HT1080 (cell line): ENCODE measurements at regions not wholly inside any gene's neighbourhood (a gene's known extent, or its start where the extent isn't known, plus 50 kb on each side); places are given as distances from the start of the nearest gene placed in this dataset.

Source experiments
- DNase-seq: peaks from one replicate; pipeline ENCODE4 v3.0.0-alpha.2; 2015; ENCODE audit warnings: low read depth

DNA sequence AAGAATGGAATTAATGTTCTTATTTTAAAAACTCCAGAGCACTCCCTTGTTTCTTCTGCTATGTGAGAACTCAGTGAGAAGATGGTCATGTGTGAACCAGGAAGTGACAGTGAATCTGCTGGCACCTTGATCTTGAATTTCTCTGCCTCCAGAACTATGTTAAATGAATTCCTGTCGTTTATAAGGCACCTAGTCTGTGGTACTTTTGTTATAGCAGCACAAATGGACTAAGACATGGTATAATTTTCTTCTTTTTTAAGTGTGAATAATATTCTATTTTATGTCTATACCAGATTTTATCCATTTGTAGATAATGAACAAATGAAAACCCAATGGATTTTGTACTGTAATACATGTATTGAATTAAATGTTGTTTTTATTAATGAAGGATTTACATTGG is 601.9 kb upstream of the REG3G start:
- DNase-seq: no peak

DNA sequence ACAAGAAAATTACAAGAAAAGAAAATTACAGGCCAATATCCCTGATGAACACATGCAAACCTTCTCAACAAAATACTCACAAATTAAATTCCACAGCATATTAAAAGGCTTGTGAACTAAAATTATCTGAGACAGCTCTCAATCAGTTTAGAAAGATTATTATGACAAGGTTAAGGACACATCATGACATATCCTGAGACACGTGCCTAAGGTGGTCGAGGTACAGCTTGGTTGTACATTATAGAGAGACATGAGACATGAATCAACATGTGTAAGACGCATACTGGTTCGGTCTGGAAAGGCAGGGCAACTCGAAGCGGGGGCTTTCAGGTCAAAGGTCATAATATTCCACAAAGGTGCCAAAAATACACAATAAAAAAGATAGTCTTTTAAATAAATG is 598.3 kb upstream of the REG3G start:
- DNase-seq: no peak

DNA sequence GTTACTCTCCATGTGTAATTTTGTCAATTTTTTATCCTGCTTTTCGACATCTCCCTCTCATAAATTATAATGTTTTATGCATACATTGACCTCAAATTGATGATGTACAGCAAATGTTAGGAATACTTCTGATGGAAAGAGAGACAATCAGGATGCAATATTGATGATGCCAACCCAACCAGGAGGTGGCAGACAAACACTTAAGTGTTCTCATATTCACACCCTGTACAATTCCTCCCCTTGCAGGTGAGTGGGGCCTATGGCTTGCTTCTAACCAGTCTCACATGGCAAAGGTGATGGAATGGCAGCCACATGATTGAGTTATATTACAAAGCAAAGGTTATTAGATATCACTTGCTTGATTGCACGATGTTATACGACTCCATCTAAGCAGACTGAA is 594.3 kb upstream of the REG3G start:
- DNase-seq: no peak

DNA sequence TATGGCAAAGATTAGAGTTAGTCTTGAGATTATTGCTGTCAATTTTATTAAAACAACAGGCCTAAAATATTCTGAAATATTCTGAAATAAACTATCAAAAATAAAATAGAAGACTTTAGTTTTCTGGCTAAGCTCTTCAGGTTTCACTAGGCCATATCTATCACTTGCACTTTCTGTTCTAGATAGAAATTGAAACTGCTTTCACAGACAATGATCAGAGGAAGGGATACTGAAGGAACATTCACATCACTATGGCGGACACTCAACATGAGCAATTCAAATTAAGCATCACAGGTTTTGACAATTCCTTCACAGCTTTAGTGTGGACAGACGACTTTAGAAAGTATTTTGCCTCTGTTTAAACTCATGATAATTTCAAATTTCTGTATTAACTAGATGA is 586.4 kb upstream of the REG3G start:
- no peak for DNase-seq

DNA sequence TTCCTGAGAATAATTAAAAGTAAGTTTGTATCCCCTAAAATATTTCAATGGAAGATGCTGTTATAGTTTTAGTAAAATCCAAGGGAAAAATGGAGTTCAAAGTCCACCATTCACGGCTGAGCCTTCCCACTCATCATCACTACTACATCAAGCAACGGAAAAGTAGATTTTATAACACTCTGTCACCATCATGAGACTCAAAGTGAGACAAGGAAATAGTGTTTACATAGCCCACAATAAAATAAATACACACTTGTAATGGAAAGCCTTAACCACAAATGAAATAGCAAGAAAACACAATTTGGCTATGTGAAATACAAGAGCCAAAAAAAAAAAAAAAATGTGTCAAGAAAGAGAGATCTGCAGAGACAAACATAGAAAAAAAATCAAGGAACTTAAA is 569.9 kb upstream of the REG3G start:
- no peak for DNase-seq

DNA sequence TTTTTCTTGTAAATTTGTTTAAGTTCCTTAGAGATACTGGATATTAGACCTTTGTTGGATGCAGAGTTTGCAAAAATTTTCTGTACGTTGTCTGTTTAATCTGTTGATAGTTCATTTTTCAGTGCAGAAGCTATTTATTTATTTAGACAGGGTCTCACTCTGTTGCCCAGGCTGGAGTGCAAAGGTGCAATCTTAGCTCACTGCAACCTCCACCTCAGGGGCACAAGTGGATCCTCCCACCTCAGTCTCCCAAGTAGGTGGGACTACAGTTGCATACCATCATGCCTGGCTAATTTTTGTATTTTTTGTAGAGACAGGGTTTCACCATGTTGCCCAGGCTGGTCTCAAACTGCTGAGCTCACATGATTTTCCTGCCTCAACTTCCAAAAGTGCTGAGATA is 568.2 kb upstream of the REG3G start:
- no peak for DNase-seq

DNA sequence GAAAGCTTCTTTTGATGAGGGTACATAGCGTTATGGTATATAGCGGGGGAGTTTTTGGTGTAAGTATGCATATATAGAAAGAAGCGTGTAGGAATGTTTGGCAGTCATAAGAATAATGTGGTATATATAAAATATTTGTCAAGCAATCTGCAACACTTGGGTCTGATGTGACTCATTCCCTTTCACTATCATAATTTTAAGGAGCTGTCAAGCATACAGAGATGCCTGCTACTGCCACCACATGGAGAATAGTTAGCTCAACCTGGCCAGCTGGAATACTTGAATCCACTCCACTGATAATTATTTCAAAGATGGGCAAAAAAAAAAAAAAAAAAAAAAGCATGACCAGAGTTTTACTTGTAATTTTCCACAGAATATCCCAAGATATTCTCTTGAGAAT is 559.8 kb upstream of the REG3G start:
- DNase-seq: peak; percentile 46

DNA sequence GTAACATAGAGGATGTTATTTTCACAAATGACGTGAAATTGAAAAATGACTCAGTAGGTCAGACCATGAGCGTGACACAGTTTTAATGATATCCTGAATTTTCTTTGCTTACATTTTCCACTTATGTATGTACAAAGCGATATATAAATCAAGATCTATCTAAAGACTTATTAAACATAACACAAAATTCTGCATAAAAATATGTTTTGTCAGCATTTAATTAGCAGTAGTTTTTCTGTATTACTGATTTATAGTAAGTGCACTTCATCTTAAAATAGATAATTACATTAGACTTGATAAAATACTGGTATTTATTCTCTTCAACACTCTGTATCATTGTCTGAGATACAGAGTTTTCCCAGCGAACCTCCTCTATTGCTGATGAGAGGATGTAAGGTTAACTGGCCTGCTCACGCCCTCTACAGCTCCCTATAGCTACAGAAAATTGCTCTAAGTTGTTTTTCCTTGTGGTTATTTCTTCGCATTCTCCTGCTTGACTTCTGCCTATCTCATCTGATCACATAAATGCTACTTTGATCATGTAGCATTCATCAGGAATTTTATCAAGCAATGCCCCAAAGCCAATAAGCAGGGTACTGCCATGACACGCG is 548.8 kb upstream of the REG3G start:
- no peak for DNase-seq

DNA sequence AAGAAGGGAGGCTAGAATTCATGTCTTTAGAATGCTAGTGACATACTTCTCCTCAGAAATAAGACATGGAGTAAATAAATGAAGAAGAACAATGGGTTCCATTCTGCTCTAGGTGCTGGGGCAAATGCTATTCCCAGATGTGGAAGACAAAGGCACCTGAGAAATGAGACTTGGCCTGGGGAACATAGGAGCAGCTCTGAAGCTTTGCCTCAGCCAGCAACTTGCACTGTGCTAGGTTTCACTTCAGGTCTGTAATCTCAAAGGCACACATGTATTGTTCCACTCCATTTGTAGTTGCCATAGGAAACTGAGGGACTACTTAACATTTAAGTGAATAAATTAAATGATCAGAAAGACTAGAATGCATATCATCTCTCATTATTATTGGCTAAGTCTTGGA is 538.9 kb upstream of the REG3G start:
- peak; percentile 23 for DNase-seq

DNA sequence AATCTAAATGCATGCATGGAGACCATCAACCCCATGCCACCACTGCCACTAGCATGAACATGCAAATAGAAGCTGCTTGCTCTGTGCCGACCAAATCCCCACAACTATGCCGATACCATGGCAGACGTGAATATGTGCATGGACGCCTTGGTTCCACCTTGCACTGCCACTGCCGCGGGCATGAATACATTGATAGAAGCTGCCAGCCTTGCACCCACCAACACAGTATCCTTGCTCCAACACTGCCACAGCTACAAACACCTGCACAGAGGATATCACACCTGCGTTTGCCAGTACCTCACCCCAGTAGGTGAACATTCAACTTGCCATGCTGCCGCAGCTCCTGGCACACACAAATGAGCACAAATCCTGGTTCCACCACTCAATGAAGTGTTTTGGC is 527.4 kb upstream of the REG3G start:
- DNase-seq: no peak

DNA sequence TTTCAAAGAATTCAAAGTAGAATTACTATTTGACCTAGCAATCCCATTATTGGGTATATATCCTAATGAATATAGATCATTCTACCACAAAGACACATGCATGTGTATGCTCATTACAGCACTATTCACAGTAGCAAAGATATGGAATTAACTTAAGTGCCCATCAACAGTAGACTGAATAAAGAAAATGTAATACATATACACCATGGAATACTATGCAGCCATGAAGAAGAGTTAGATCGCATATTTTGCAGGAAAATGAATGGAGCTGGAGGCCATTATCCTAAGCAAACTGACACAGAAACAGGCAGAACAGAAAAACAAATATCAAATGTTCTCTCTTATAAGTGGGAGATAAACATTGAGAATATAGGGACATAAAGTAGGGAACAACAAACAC is 519.2 kb upstream of the REG3G start:
- DNase-seq: no peak

DNA sequence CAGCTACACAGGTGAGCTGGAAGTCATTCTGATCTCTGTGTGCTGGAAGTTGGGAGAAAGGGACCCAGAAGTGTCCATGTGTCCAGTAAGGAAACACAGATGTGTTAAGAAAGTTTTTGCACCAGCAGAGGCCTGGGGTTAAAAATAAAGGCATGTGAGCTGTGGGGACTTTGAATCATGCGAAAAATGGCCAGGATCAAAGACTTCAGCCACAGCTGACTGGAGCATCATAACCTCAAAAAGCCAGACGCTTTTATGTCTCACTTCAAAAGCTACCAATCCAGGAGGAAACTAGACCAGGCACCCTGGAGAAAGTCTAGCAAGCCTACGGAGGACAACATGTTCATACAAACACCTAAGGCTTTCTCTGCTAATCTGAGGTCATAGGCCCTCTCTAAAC is 503.6 kb upstream of the REG3G start:
- no peak for DNase-seq

DNA sequence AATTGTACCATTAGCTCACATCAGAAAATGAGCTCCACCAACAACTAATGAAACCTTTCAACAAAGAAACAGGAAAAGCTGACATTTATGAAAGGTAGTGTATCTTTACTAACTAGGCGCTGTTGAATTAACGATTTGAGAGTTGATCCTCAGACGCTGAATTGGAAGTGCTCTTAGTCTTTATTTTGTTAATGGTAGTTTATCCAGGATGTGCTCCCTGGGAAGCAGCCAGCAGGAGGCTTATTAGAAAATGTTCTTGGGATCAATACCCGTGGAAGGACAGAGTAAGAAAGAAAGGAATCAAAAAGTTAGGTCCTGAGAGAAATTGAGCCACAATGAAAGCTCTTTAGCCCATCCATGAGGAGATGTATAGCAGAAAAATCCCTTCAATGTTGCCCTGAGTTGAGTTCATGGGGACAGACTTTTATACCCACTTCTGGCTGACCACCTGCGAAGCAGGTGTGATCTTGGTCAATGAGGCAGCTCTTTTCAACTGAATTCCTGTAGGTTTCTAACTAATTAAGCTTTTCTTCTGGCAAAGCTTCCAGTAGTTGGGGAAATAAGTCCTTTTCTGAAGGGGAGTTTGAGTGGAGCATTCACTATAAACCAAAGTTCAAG is 492.6 kb upstream of the REG3G start:
- no peak for DNase-seq

DNA sequence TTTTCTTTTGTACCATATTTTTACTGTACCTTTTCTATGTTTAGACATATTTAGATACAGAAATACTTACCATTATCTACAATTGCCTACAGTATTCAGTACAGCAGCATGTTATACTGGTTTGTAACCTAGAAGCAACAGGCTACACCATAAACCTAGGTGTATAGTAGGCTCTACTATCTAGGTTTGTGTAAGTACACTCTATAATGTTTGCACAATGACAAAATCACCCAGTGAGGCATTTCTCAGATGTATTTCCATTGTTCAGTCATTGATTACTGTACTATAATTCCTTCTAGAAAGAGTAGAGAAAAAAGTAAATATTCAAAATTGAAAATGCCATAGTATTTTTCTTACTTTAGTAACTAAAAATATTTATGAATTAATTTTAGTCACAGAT is 490.1 kb upstream of the REG3G start:
- DNase-seq: no peak

DNA sequence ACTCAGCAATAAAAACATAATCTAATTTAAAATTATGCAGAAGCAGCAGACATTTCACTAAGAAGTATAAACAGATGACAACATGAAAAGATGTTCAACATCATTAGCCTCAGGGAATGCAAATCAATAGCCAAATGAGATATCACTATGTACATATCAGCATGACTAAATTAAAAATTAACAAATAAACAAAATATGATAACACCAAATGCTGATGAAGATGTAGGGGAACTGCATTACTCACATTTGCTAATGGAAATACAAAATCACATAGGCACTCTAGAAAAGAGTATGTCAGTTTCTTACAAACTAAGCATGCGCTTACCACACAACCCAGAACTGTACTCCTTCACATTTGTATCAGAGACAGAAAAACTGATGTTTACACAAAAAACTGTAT is 487.2 kb upstream of the REG3G start:
- no peak for DNase-seq

DNA sequence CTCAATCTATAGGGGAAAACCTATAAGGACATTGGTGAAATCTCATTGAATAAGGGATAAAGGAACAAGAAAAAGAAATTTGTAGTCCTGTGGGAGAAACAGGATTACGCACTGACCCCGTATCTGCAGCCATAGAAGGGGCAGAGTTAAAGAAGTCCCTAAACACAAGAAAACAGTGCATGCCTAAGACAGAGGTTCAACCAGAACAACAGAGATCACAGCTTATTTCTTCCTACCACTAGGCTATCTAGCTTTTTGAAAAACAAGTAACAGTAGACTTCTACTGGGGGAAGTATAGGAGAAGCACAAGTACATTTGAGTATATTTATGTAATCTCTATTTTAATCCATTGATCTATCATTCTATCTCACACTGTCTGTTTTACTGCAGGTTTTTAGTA is 485.2 kb upstream of the REG3G start:
- no peak for DNase-seq

DNA sequence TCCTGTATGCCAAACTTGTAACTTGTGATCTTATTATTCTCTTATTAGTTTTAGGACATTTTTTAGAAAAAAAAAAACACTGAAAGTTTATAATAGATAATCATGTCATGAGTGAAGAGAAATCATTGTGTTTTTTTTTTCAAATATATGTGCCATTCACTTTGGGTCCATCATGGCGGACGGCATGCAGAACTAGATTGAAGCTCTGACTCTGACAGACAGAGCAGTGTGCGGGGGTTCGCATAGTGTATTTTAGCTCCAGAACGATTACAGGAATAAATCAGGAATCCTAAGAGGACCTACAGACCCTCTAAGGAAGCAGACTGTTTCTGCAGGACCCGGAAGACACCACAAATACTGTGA is 484.4 kb upstream of the REG3G start:
- DNase-seq: no peak

DNA sequence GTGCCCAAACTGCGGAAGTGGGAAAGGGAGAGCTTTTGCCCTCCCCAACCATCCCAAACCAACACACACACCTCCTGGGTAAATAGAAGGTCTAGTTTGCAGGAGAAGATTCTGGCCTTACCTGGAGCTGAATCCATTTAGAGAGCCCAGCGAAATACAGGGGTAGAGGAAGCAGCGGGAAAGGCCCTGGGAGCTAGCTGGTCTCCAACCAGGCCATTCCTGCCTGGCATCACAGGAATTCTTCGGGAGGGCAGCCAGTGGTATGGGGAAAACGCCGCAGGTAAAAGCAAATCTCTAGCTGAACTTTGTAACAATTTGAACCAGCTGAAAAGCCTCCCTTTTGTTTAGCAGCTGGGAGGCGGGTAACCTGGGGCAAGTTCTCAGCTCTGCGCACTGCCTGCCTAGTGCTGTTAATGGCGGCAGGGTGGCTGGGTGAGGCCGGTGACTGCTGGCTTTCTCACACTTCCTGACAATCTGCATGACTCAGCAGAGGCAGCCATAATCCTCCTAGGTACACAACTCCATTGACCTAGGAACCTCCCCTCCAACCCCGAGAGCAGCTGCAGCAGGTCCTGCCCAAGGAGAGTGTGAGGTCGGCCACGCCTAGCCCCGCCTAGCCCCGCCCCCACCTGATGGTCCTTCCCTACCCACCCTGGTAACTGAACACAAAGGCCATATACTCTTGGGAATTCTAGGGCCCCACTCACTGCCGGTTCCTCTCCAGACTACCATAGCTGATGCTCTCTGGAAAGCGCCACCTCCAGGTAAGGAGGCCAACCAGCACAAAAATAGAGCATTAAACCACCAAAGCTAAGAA is 483.8 kb upstream of the REG3G start:
- DNase-seq: peak; percentile 89

DNA sequence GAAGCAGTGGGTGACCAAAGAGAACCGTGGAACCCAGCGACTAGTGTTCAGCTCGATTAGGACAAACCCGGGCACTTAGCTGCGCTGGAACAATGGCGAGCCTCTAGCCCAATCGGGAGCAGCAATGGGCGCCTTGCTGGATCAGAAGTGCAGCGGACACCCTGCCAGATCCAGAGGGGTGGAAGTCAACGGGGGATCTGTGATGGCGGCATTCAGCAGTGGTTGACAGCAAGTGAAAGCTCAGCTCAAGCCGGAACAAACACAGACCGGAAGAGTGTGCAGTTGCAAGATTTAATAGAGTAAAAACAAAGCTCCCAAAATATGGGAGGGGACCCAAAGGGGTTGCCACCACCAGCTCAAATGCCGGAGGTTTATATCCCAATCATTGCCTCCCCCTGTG is 478.7 kb upstream of the REG3G start:
- DNase-seq: no peak

DNA sequence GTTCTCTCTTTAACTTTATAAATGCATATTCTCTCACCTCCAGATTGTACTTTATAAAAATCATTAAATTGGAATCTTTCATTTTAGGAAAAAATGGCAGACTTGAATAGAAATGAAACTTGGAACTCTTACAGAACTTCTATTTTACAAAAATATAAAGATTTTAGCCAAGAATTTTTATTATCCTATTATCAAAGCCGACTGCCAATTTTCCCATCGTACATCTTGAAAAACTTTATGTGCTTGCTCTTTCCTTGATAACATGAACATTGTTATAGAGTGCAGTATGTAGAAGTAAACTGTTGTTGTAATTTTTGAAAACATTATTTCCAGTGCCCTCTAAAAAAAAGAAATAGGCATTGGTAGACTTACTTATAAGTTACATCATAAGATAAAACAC is 475.7 kb upstream of the REG3G start:
- no peak for DNase-seq

DNA sequence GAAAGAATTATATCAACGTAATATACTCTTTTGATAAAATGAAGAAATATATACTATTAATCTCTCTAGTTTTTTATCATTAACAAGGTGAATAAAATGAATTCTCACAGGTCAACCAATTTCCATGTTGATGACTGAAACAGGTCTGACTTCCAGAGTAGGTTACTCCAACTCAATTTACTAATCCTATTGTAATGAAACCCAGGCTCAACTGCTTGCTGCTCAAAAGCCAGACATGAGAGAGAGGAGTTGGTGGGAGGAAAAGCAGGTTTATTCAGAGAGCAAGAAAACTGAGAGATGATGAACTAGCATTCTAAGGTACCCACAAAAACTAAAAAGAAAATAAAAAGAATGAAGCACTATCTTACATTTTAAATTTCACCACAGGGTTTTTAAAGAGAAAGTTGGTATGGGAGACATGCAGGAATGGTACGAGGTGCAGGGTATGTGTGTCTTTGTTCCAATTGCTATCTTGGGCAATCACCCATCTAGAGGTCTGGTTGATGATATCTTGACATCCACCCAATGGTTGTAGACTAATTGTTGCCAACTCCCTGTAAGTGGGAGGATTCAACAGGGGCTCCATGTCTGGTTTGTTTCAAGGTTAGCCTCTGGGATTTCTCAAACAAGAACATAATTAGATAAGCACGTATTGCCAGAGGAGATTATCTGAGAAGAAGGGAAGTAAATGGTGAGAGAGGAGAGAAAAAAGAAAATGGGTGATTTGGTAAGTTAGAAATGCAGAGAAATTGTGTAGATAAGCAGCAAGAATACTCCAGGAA is 471.4 kb upstream of the REG3G start:
- no peak for DNase-seq

DNA sequence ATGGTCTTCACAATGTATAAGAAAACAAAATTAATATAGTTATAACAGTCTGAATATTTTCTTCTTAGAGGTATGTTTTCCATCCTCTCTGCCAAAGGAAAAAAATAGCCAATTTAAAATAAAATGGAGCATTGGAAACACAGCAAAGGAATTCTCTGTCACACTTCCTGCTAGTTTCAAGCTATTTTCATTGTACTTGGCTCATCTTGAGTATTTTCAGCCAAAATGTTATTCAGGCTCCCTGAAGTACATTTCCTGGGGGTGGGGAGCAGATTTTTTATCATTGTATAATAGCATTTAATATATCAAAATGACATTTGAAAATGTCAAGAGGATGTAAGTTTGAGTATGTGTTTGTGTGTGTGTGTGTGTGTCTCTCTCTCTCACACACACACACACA is 463.6 kb upstream of the REG3G start:
- DNase-seq: no peak
